NCI-H1092 treated with DMSO at 0.1 percent for 48 hours (cell line): ENCODE measurements at regions not wholly inside any gene's neighbourhood (a gene's known extent, or its start where the extent isn't known, plus 50 kb on each side); places are given as distances from the start of the nearest gene placed in this dataset.
"Not testable (repeated sequence)": the region's sequence is repeated elsewhere in the genome, so short reads cannot be mapped to it uniquely, and the experiment has no call there.

Experiments used
- DNase-seq: peaks from one replicate; lab custom pipeline; 2025; lab: John Stamatoyannopoulos, UW

DNA sequence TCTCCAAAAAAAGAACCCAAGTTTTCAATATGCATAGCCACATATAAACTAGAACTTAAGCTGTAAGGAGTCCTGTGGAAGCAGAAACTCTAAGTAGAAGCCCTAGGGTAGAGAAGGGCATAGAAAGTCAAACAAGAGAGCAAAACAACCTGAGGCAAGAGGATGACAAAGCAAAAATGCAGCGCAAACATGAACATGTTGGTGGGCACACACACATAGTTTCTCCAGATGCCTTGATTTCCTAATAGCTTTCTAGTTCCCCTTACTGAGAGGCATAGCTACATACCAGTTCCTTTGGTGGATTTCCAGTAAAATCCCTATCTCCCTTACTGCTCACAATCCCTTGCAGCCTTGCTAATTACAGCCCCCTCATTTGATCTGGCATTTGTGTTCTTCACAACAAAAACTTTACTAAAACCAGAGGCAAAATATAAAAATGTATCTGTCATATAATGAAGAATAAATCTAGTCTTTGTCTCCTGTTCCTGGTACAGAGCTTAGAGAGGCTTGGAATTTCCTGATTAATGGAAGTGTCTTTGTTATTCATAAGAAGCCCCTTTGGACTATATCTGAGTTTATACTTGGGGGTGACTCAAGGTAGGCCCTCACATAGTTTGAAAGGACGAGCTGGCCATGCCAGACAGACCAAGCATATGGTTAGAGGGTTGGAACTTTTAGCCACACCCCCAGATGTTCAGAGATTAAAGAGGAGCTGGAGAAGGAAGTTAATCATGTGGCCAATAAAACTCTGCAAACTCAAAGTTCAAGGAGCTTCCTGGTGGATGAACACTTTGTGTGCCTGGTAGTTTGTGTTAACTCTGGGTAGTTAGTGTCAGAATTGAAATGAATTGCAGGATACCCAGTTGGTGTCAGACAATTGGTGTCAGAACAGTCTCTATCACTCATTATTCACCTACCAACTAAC, 52.7 kb upstream of the ZCCHC13 start:
- DNase-seq = no peak

DNA sequence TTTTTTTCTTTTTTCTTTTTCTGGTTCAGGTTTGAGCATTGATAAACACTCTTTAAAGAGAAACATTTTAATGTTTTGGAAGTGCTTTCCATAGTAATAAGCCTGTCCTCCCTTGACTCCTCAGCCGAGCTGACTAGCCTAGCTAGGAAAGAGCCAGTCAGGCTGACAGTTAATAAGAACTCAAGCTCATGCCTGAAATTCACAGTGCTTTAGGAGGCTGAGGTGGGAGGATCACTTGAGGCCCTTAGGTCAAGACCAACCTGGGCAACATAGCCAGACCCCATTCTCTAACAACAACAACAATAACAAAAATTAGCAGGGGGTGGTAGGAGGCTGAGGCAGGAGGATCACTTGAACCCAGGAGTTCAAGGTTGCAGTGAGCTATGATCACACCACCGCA, 53.4 kb upstream of the ZCCHC13 start:
- no peak for DNase-seq

GRCh38 chrX:74249963-74250362, 54.0 kb upstream of the ZCCHC13 start:
- DNase-seq = no peak

GRCh38 chrX:74248889-74249288, 55.1 kb upstream of the ZCCHC13 start:
- DNase-seq = no peak

- no peak for DNase-seq
Measured at GRCh38 chrX:74246524-74246923, 57.5 kb upstream of the ZCCHC13 start.

GRCh38 chrX:74242484-74243138, 61.4 kb upstream of the ZCCHC13 start:
- no peak for DNase-seq

DNA sequence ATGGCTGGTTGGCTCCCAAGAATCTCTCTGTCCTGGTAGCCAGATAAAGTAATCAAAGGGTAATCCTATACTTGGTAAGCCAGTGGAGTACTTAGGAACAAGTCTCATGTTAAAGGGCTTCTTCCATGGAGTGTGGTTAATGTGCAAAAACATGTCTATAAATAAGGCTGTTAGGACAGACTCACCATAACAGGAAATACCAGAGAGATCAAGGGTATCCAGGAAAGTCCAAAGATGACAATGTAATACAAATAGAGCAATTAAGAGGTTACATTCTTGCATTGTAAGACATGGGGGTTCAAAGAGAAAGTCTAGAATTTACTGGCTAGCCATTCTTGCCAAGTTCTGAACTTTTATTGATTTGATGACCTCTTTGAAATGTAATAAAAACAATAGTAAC, 61.9 kb upstream of the ZCCHC13 start:
- no peak for DNase-seq

- no peak for DNase-seq
Measured at GRCh38 chrX:74238771-74239170, 65.2 kb upstream of the ZCCHC13 start.

DNA sequence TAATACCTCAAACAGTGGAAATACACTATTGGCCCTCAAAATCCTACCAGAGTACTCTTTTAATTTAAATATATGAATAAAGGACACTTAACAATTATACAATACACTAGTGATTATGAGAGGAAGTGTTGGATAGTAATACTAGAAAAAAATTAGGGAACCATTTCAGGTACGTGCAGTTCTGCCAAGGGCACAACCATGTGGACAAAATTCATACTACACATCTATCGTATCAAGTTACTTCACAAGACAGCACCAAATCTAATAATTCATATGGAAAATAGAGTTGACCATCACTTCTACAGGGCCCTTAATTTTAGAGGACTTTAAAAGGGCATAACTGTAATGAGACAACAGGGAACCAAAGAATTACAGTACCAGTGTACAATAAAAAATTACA, 69.2 kb upstream of the ZCCHC13 start:
- DNase-seq = no peak

DNA sequence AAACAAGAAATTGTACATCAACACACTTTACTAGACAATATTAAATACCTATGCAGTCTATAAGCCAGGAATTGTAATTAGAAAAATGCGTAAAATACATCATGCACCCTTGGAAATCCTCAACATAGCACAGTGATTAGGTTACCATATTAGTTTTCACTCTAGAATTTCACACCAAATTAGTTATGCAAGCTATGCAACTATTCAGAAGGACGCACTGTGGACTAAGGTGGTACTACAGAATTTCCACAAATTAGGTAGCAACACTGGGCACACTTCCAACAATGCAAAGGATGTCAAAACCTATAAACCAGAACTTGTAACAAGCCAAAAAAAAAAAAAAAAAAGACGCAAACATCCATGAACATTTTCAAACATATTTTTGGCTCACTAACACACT, 71.1 kb upstream of the ZCCHC13 start:
- DNase-seq = no peak

GRCh38 chrX:74231625-74232024, 72.4 kb upstream of the ZCCHC13 start:
- no peak for DNase-seq

- no peak for DNase-seq
Measured at GRCh38 chrX:74230094-74230493, 73.9 kb upstream of the ZCCHC13 start.

DNA sequence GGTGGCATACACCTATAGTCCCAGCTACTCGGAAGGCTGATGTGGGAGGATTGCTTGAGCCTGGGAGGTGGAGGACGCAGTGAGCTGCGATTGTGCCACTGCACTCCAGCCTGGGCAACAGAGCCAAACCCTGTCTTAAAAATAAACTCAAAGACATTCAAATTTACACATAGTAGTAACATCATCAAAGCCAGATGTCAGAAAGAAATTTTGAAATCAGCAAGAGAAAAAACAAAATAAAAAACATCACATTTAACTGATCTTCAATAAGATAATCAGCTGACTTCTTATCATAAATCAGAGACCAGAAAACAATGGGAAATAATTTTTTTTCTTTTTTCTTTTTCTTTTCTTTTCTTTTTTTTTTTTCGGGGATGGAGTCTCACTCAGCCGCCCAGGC, 78.9 kb upstream of the ZCCHC13 start:
- DNase-seq = no peak

GRCh38 chrX:74220277-74220676, 83.7 kb upstream of the ZCCHC13 start:
- DNase-seq = no peak

DNA sequence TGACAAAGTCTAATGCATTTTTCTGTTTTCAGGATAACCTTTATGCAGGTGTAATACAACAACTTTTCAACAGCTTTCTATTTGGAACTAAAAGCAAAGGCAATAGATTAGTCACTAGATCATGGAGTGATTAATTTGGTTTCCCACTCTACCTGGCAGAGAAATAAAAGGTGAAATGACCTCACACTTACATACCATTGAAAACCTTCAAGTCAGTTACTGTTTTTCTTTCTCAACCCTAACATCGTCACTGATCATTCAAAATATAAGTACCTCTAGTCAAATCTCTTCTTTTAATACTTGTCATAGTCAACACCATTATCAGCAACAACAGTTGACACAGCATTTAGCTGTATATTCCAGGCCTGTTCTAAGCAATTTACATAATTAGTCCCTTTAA, 85.1 kb upstream of the ZCCHC13 start:
- DNase-seq = no peak

DNA sequence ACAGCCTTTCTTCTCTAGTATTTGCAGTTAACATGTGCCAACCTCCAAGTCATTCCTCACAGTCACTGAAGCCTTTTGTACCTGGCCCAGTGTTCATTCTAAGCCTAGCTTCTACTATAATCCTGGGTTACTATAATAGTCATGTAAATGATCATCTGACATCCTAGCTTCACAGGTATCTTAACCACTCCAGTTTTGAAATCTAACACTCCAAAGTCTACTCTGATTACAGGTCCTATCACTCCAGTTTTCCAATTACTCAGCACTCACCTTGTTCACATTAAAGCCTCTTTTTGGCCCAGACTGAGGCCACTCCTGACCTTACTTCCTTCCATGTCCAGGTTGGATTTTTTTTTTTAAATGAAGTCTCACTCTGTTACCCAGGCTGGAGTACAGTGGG, 87.6 kb upstream of the ZCCHC13 start:
- no peak for DNase-seq

GRCh38 chrX:74211911-74212310, 92.1 kb upstream of the ZCCHC13 start:
- no peak for DNase-seq

DNA sequence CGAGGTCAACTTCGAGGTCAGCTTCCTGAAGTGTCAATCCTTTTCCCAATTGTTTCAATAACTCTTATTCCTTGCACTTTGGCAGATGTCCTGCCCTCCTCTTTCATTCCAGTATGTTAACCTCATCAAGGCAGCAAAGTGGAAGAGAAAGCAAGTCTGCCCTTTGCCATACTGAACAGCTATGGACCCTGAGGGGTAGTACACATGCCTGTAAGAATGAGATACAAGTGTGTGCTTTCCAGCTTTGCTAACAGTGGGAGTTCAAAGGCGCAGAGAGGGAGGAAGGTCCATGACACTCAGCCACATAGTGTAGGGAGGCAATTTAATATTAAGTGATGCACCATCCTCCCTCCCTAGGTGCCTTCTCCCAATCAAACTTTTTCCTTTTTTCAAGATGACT, 96.4 kb upstream of the ZCCHC13 start:
- DNase-seq = no peak

DNA sequence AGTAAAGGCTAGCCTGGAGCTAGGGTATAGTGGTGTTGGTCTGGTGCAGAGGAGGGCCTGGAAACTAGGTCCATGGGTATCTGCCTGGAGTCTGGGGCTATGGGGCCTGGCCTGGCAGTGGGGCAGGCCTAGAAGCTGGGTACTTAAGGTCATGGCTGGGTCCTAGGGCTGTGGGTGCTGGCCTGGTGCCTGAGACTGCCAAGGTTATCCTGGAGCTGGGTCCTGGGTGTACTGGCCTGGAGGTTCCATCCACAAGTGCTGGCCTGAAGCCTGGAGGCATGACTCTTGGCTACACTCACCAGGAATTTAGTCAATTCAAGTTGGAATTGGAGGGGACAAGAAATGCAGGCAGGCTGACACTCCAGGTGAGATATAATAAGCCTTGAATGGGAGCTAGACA, 108.4 kb upstream of the ZCCHC13 start:
- no peak for DNase-seq

DNA sequence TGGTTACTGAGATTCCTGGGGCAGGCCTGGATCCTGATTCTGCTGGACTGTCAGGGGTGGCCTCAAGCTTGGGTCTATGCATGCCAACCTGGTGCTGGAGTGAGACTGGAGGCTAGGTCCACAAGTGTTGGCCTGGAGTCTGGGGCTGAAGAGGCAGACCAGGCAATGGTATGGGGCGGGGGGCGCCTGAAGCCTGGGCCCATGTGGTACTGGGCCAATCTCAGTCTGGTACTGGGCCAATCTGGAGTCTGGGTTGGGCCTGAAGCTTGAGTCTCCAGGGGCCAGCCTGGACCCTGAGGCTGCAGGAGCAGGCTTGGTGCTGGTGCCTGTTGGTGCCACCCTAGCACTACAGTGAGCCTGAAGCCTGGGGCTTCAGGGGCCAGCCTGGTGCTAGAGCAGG, 108.9 kb upstream of the ZCCHC13 start:
- no peak for DNase-seq

DNA sequence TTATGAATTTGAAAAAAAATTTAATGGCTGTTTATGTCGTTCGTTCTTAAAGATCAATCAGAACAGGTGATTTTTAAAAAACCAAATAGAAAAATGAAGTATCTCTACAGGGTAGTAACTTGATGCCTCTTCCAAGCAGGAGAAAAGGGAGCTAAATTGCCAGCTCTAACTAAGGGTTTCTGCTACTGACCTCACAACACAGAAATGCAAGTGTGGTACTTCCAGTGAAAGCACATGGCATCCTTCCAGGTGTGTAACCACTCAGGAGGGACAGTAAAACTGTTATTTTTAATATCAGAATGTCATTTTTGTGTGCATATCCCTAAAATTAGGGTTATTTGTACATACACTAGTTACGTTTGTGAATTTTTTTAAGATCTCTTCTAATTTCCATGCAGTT, 116.8 kb upstream of the ZCCHC13 start:
- no peak for DNase-seq

DNA sequence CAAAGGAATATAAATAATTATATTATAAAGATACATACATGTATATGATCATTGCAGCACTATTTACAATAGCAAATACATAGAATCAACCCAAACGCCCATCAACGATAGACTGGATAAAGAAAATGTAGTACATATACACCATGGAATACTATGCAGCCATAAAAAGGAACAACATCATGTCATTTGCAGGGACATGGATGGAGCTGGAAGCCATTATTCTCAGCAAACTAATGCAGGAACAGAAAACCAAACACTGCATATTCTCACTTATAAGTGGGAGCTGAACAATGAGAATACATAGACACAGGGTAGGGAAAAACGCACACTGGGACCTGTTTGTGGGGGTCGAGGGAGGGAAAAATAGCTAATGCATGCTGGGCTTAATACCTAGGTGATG, 120.9 kb upstream of the ZCCHC13 start:
- not testable (repeated sequence) for DNase-seq

DNA sequence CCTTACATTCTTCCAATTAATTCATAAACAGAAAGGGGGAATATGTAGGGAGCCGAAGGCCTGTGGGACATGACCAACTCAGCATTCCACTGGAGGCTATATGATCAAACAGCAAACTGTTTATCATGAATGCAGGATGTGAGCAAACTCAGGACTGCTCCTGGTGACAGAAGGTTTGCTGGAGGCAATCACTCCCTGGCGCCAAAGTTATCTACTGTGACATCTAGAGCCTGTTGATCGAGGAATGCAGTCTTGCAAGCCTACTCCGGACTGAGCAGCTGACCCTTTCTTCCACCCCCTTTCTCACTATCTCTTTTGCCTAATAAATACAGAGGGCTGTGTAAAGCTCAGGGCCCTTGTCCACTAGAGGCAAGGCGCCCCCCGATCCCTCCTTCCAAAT, 122.0 kb upstream of the ZCCHC13 start:
- DNase-seq = not testable (repeated sequence)

GRCh38 chrX:74180716-74181115, 123.3 kb upstream of the ZCCHC13 start:
- DNase-seq = no peak
